GM23248 (cell line): ENCODE measurements at regions not wholly inside any gene's neighbourhood (a gene's known extent, or its start where the extent isn't known, plus 50 kb on each side); places are given as distances from the start of the nearest gene placed in this dataset.

ENCODE experiments used
- EZH2 ChIP-seq: fragments of 200-600 bp; sonication (generic); IDR thresholded peaks from 2 replicates; pipeline ENCODE4 v1.6.1; 2018; ENCODE audit warnings: antibody characterized with exemption, mild to moderate bottlenecking; ENCODE audit not compliant: insufficient read depth, poor library complexity, severe bottlenecking
- EZH2phosphoT487 ChIP-seq: fragments of 200-600 bp; sonication (generic); IDR thresholded peaks from 2 replicates; pipeline ENCODE4 v1.6.1; 2018; ENCODE audit warnings: antibody characterized with exemption, moderate library complexity, mild to moderate bottlenecking, low read depth; ENCODE audit not compliant: insufficient read depth

- TF ChIP-seq EZH2 (no peak), EZH2phosphoT487 (no peak)
Observed at GRCh38 chr10:29117781-29118180, 171.1 kb upstream of the LYZL1 start.
